K562 (cell line): ENCODE measurements at regions not wholly inside any gene's neighbourhood (a gene's known extent, or its start where the extent isn't known, plus 50 kb on each side); places are given as distances from the start of the nearest gene placed in this dataset.

Experiments
- KDM2B ChIP-seq: fragments of 250-450 bp; sonication (Bioruptor Pico); IDR thresholded peaks from 2 replicates; pipeline ENCODE4 v1.8.0; 2021; ENCODE audit warnings: mild to moderate bottlenecking, moderate library complexity
- MAFF ChIP-seq: IDR thresholded peaks from 2 replicates; pipeline ENCODE4 v1.6.1; 2012; ENCODE audit warnings: low read length, improper control_type of control experiment
- NR2C1 ChIP-seq, 2 experiments: fragments of 450-650 bp; IDR thresholded peaks; 2 replicates each; pipeline ENCODE4 v1.6.1; 2017; ENCODE audit warnings: mild to moderate bottlenecking in 2 of 2, antibody characterized with exemption in 1 of 2, inconsistent platforms in 1 of 2, missing compliant biosample characterization in 1 of 2, missing genetic modification characterization in 1 of 2
- PBX2 ChIP-seq, 2 experiments: IDR thresholded peaks in 1 of 2; conservative IDR thresholded peaks in 1 of 2; 2 replicates each; pipeline ENCODE4 v1.6.1; 2016; ENCODE audit warnings: low read depth in 2 of 2, mild to moderate bottlenecking in 1 of 2, missing compliant biosample characterization in 1 of 2, missing genetic modification characterization in 1 of 2, moderate library complexity in 1 of 2
- PHF21A ChIP-seq: fragments of 450-650 bp; IDR thresholded peaks from 2 replicates; pipeline ENCODE4 v1.6.1; 2017; ENCODE audit warnings: low read depth, borderline replicate concordance
- POLR2H ChIP-seq: IDR thresholded peaks from 2 replicates; pipeline ENCODE4 v1.6.1; 2016; ENCODE audit warnings: missing genetic modification characterization, low read depth, mild to moderate bottlenecking, control low read depth, missing compliant biosample characterization, moderate library complexity
- PTRF ChIP-seq: fragments of 450-650 bp; IDR thresholded peaks from 2 replicates; pipeline ENCODE4 v1.6.1; 2016; ENCODE audit warnings: mild to moderate bottlenecking, missing genetic modification characterization, missing compliant biosample characterization
- RBM17 ChIP-seq: fragments of 200-400 bp; formaldehyde crosslinking; IDR thresholded peaks from 2 replicates; pipeline ENCODE4 v1.6.1; 2017; ENCODE audit warnings: low read depth, mild to moderate bottlenecking, low read length, borderline replicate concordance
- SMC3 ChIP-seq: conservative IDR thresholded peaks from 2 replicates; pipeline ENCODE4 v1.6.1; 2011; ENCODE audit warnings: low read depth, low read length, improper control_type of control experiment; ENCODE audit not compliant: insufficient read depth
- TBL1XR1 ChIP-seq, 2 experiments: IDR thresholded peaks; 2 replicates each; pipeline ENCODE4 v1.6.1; 2012; ENCODE audit warnings: improper control_type of control experiment in 2 of 2, low read length in 2 of 2, mild to moderate bottlenecking in 1 of 2
- ZNF77 ChIP-seq: fragments of 250-450 bp; sonication (Bioruptor Pico); IDR thresholded peaks from 2 replicates; pipeline ENCODE4 v1.5.0; 2020

GRCh38 chr20:19962958-19963357 lies 54.2 kb upstream of the NAA20 start (continued):
- no peak for TF ChIP-seq PBX2 (CRISPR knock-in tag; IDR thresholded peaks at IDR 0.05; ENCODE audit: low read depth)
- TF ChIP-seq PBX2 (tag; conservative IDR thresholded peaks at IDR 0.05; ENCODE audit: low read depth) = no peak
- TF ChIP-seq MAFF = no peak
- no peak for TF ChIP-seq POLR2H
- TF ChIP-seq ZNF77 (CRISPR knock-in tag) = no peak
- no peak for TF ChIP-seq TBL1XR1 (IDR thresholded peaks at IDR 0.05; ENCODE audit: low read length in 2 of 2)
- no peak for TF ChIP-seq NR2C1 (IDR thresholded peaks at IDR 0.05)
- no peak for TF ChIP-seq NR2C1 (tag; IDR thresholded peaks at IDR 0.05)
- TF ChIP-seq RBM17 = no peak
- no peak for TF ChIP-seq PHF21A
- no peak for TF ChIP-seq KDM2B (CRISPR knock-in tag)
- TF ChIP-seq SMC3 = no peak
- TF ChIP-seq PTRF (tag) = no peak
